B cell (primary cell): ENCODE measurements at regions not wholly inside any gene's neighbourhood (a gene's known extent, or its start where the extent isn't known, plus 50 kb on each side); places are given as distances from the start of the nearest gene placed in this dataset.

Experiments used
- ATAC-seq: fragments of 200-7000 bp; cut with Tn5 transposase; one replicate; pipeline ENCODE4 v1.10.0; 2021; ENCODE audit warnings: low read depth, mild to moderate bottlenecking, moderate number of reproducible peaks, moderate library complexity
- CTCF ChIA-PET: fragments of 350-600 bp; sonication (Branson Sonifier 250); formaldehyde crosslinking; loops from one replicate; lab custom pipeline; 2021; ENCODE audit warnings: antibody characterized with exemption, inconsistent platforms; lab: Charles Lee
- POLR2A ChIA-PET: fragments of 350-600 bp; sonication (Branson Sonifier 250); formaldehyde crosslinking; loops from one replicate; lab custom pipeline; 2021; ENCODE audit warnings: antibody characterized with exemption; lab: Charles Lee
- DNase-seq: peaks from one replicate; pipeline ENCODE4 v3.0.0; 2013
- H2AFZ ChIP-seq: 2 replicates; pipeline ENCODE4 v1.6.1; 2012; ENCODE audit warnings: mild to moderate bottlenecking, low read depth, low read length; ENCODE audit not compliant: insufficient read depth, poor library complexity, severe bottlenecking
- H3K27ac ChIP-seq, 2 donors: 1 replicate in 1 of 2; 2 replicates in 1 of 2; pipeline ENCODE4 v1.5.1; 2012 to 2013; ENCODE audit warnings: low read length in 2 of 2, mild to moderate bottlenecking in 2 of 2, moderate library complexity in 1 of 2
- H3K27me3 ChIP-seq, 4 experiments: fragments of 200-600 bp in 1 of 4; sonication (generic) in 1 of 4; replicated peaks in 1 of 4; 1 replicate in 2 of 4; 2 replicates in 2 of 4; pipeline versions ENCODE4 v1.6.1 to v1.7.0; 2013 to 2016; ENCODE audit warnings: low read length in 3 of 4, mild to moderate bottlenecking in 2 of 4, mixed read lengths in 1 of 4, moderate library complexity in 1 of 4; ENCODE audit not compliant: insufficient read depth in 4 of 4, control insufficient read depth in 3 of 4; ENCODE audit errors: control extremely low read depth in 1 of 4
- H3K36me3 ChIP-seq, 2 experiments: replicated peaks in 1 of 2; 1 replicate in 1 of 2; 2 replicates in 1 of 2; pipeline versions ENCODE4 v1.6.1 to v1.7.1; 2013; ENCODE audit warnings: low read length in 1 of 2; ENCODE audit not compliant: insufficient read depth in 2 of 2, control insufficient read depth in 1 of 2; ENCODE audit errors: control extremely low read depth in 1 of 2, extremely low read depth in 1 of 2
- H3K4me1 ChIP-seq, 2 donors: fragments of 200-600 bp in 1 of 2; sonication (generic) in 1 of 2; 1 replicate in 1 of 2; 2 replicates in 1 of 2; pipeline versions ENCODE4 v1.5.1 to v1.6.1; 2013 to 2017; ENCODE audit warnings: low read length in 2 of 2; ENCODE audit not compliant: control insufficient read depth in 2 of 2, insufficient read depth in 2 of 2
- H3K4me2 ChIP-seq: replicated peaks from 2 replicates; pipeline ENCODE3; 2012; ENCODE audit warnings: mild to moderate bottlenecking, low read depth, low read length; ENCODE audit not compliant: poor library complexity, severe bottlenecking
- H3K4me3 ChIP-seq, 5 experiments: fragments of 200-600 bp in 1 of 5; sonication (generic) in 1 of 5; 1 replicate in 3 of 5; 2 replicates in 2 of 5; pipeline versions ENCODE4 v1.5.1 to v1.7.0; 2011 to 2016; ENCODE audit warnings: low read length in 4 of 5, mild to moderate bottlenecking in 4 of 5, low read depth in 2 of 5, control low read depth in 1 of 5, moderate library complexity in 1 of 5; ENCODE audit not compliant: insufficient read depth in 1 of 5; ENCODE audit errors: control extremely low read depth in 1 of 5, extremely low read depth in 1 of 5
- H3K79me2 ChIP-seq: fragments of 200-600 bp; sonication (generic); one replicate; pipeline ENCODE4 v1.6.0; 2016; ENCODE audit warnings: low read length; ENCODE audit not compliant: control insufficient read depth, insufficient read depth
- H3K9ac ChIP-seq: fragments of 200-600 bp; sonication (generic); 2 replicates; pipeline ENCODE4 v1.6.1; 2017; ENCODE audit warnings: mild to moderate bottlenecking, low read length, moderate library complexity
- H3K9me3 ChIP-seq, 3 donors: one replicate each; pipeline versions ENCODE4 v1.6.1 to v1.7.1; 2013; ENCODE audit warnings: low read length in 2 of 3; ENCODE audit not compliant: control insufficient read depth in 2 of 3, insufficient read depth in 1 of 3; ENCODE audit errors: control extremely low read depth in 1 of 3
- H4K20me1 ChIP-seq: 2 replicates; pipeline ENCODE4 v1.6.0; 2012; ENCODE audit warnings: mild to moderate bottlenecking, low read length; ENCODE audit not compliant: insufficient read depth, control insufficient read depth, poor library complexity, severe bottlenecking
- H3K27ac Mint-ChIP-seq: one replicate; pipeline ENCODE4 v1.8.0; 2021; ENCODE audit warnings: mixed read lengths
- H3K27me3 Mint-ChIP-seq: one replicate; pipeline ENCODE4 v1.8.0; 2021; ENCODE audit warnings: mixed read lengths
- H3K4me1 Mint-ChIP-seq: one replicate; pipeline ENCODE4 v1.8.0; 2021; ENCODE audit warnings: mixed read lengths
- H3K4me3 Mint-ChIP-seq: one replicate; pipeline ENCODE4 v1.8.0; 2021; ENCODE audit warnings: mixed read lengths
- H3K9me3 Mint-ChIP-seq: one replicate; pipeline ENCODE4 v1.8.0; 2022; ENCODE audit warnings: mixed read lengths; ENCODE audit not compliant: insufficient read depth
- CTCF ChIP-seq: fragments of 200-600 bp; IDR thresholded peaks from one replicate; pipeline ENCODE4 v1.8.0; 2022; ENCODE audit warnings: antibody characterized with exemption, mild to moderate bottlenecking
- EZH2 ChIP-seq: IDR thresholded peaks from 2 replicates; pipeline ENCODE4 v1.6.1; 2012; ENCODE audit warnings: borderline replicate concordance, low read depth, mild to moderate bottlenecking, moderate library complexity, low read length; ENCODE audit not compliant: insufficient read depth, poor library complexity, severe bottlenecking
- WGBS: methylation state at CpG from one replicate; pipeline ENCODE4 v1.1.5; 2013; ENCODE audit warnings: missing lambda C conversion rate; ENCODE audit not compliant: insufficient coverage; 5-methylcytosine and 5-hydroxymethylcytosine counted together
- intact Hi-C: fragments of 100-400 bp; cut with micrococcal nuclease; formaldehyde crosslinking; loops from one replicate; pipeline ENCODE4 v1.10.0; 2022

DNA sequence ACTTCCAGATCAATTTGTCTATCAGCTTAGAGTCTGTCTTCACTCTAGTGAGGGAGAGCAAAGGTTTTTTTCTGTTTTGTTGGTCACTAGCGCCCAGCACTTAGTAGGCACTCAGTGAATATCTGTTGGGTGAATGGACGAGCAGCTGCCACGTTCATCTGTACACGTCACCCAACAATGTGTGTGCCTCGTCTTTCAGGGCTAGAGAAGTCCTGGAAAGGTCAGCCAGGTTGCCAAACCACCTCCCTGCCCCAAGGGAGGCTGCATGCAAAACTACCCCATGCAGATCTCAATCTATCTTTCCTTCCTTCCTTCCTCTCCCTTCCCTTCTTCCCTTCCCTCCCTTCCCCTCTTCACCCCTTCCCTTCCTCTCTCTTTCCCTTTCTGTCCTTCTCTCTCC is 340.9 kb downstream of the SOX9 start:
- Histone ChIP-seq H3K4me3 (no peak overlapping the region), H2AFZ (no peak overlapping the region), H3K9me3 (no peaks in the 10 kb centered on the region), H3K27me3 (no peaks in the 10 kb centered on the region), H3K4me1 (no peaks in the 10 kb centered on the region), H3K9ac (no peak overlapping the region), H3K36me3 (no peaks in the 10 kb centered on the region), H4K20me1 (no peaks in the 10 kb centered on the region), H3K4me2 (no peak overlapping the region), H3K79me2 (no peaks in the 10 kb centered on the region), H3K27ac (no peak overlapping the region)
- H3K27me3 Mint-ChIP-seq = peaks cover 6% of the 10 kb centered on the region
- H3K27ac Mint-ChIP-seq = no peak overlapping the region
- TF ChIP-seq EZH2 (no peak), CTCF (no peak)
- H3K4me3 Mint-ChIP-seq = no peak overlapping the region
- H3K9me3 Mint-ChIP-seq = no peaks in the 10 kb centered on the region
- POLR2A ChIA-PET = no interaction called here
- DNase-seq (no peak), ATAC-seq (no peak)
- intact Hi-C loops = no loop called here
- CTCF ChIA-PET = no interaction called here
- no peaks in the 10 kb centered on the region for H3K4me1 Mint-ChIP-seq
- WGBS = 88% methylated on average over 3 of the region's 5 CpGs

DNA sequence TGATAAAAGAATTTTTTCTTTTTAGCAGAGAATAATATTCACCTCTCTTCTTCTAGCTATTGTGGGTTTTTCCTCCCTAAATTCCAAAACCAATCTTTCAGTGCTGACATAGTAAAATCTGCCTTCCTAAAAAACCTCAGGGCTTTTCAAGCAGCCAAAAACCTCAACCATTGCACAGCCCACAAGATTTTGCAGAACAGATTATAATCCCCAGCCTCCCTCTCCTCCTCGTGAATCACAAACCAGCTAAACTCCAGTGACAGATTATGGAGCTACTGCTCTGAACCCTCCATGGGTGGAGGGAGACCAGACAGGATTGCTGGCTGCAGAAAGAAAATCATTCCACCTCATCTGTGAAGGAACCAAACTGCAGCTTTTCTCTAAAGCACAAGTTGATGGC is 341.6 kb downstream of the SOX9 start:
- no peaks in the 10 kb centered on the region for H4K20me1 ChIP-seq
- WGBS = 57% methylated on average over 1 of the region's 1 CpG
- no peaks in the 10 kb centered on the region for H3K4me1 Mint-ChIP-seq
- no peak overlapping the region for H3K4me3 Mint-ChIP-seq
- ChIA-PET CTCF (no interaction called here), POLR2A (no interaction called here)
- intact Hi-C loops = no loop called here
- no peaks in the 10 kb centered on the region for H3K79me2 ChIP-seq
- no peak overlapping the region for H3K27ac ChIP-seq
- ATAC-seq = no peak
- no peak for DNase-seq
- H3K9me3 Mint-ChIP-seq = no peaks in the 10 kb centered on the region
- H3K27me3 Mint-ChIP-seq = peaks cover 9% of the 10 kb centered on the region
- no peak overlapping the region for H3K4me2 ChIP-seq
- H3K9ac ChIP-seq = no peak overlapping the region
- no peak overlapping the region for H3K4me3 ChIP-seq
- H3K27me3 ChIP-seq = no peaks in the 10 kb centered on the region
- no peak overlapping the region for H2AFZ ChIP-seq
- no peak overlapping the region for H3K27ac Mint-ChIP-seq
- H3K4me1 ChIP-seq = no peaks in the 10 kb centered on the region
- no peak for TF ChIP-seq EZH2
- TF ChIP-seq CTCF = no peak
- H3K36me3 ChIP-seq = no peaks in the 10 kb centered on the region
- no peaks in the 10 kb centered on the region for H3K9me3 ChIP-seq
